ENCODE measurements at regions not wholly inside any gene's neighbourhood (a gene's known extent, or its start where the extent isn't known, plus 50 kb on each side); places are given as distances from the start of the nearest gene placed in this dataset.

DNA sequence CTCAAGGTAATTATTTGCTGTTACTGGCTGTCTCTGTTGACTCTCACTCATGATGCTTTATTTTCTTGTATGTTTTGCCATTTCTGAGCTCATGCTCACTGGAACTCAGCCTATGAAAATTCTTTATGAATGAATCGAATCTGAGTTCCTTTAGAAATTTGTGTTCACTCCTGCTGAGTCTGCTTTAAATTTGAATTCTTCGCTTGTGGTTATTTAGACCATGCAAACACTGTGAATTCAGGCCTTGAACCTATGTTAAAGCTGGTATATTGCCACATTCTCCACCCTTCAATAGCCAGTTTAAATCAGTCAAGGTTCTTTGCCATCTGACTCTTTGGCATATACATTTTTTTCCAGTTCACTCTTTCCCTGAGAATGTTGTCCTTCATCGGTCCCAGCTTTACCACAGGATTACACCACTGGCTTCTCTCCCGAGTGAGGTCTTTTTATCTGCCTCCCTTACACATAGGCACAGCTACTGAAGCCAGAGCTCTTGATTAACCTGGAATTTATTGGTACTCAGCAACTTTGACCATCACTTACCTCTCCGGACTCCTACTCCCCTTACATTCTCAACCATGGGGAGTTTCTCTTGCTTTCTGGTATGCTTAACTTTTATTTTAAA is 400.6 kb downstream of the VPS13C start:
- ATAC-seq (ENCODE audit: insufficient read depth, low read depth) (no peak), DNase-seq (no peak)
- H3K4me1 ChIP-seq (ENCODE audit: insufficient read depth, low read length) = no peaks in the 10 kb centered on the region
- H3K27ac ChIP-seq (ENCODE audit: low read length) = no peak overlapping the region
- no peak for TF ChIP-seq EZH2 (IDR thresholded peaks at IDR 0.05; ENCODE audit: borderline replicate concordance, low read depth, low read length, severe bottlenecking)
- TF ChIP-seq, protein P1, sequence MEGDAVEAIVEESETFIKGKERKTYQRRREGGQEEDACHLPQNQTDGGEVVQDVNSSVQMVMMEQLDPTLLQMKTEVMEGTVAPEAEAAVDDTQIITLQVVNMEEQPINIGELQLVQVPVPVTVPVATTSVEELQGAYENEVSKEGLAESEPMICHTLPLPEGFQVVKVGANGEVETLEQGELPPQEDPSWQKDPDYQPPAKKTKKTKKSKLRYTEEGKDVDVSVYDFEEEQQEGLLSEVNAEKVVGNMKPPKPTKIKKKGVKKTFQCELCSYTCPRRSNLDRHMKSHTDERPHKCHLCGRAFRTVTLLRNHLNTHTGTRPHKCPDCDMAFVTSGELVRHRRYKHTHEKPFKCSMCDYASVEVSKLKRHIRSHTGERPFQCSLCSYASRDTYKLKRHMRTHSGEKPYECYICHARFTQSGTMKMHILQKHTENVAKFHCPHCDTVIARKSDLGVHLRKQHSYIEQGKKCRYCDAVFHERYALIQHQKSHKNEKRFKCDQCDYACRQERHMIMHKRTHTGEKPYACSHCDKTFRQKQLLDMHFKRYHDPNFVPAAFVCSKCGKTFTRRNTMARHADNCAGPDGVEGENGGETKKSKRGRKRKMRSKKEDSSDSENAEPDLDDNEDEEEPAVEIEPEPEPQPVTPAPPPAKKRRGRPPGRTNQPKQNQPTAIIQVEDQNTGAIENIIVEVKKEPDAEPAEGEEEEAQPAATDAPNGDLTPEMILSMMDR (IDR thresholded peaks at IDR 0.05; ENCODE audit: borderline replicate concordance, extremely low read depth, low read length, poor library complexity, severe bottlenecking) = no peak
- H3K27me3 ChIP-seq (ENCODE audit: insufficient read depth, low read length, poor library complexity) = no peaks in the 10 kb centered on the region
- no peaks in the 10 kb centered on the region for H4K20me1 ChIP-seq (ENCODE audit: insufficient read depth, low read length)
- H3K9ac ChIP-seq (ENCODE audit: low read depth, low read length) = no peak overlapping the region
- H3K36me3 ChIP-seq (ENCODE audit: insufficient read depth, low read length) = no peaks in the 10 kb centered on the region
- H2AFZ ChIP-seq (ENCODE audit: low read depth, low read length) = no peak overlapping the region
- no peaks in the 10 kb centered on the region for H3K9me3 ChIP-seq (ENCODE audit: insufficient read depth, low read length, severe bottlenecking)
- H3K79me2 ChIP-seq (ENCODE audit: insufficient read depth, low read length) = no peaks in the 10 kb centered on the region
- H3K4me3 ChIP-seq (ENCODE audit: low read depth in 1 of 2, low read length in 2 of 2) = no peak overlapping the region
- H3K4me2 ChIP-seq (ENCODE audit: insufficient read depth, low read length) = no peak overlapping the region

DNA sequence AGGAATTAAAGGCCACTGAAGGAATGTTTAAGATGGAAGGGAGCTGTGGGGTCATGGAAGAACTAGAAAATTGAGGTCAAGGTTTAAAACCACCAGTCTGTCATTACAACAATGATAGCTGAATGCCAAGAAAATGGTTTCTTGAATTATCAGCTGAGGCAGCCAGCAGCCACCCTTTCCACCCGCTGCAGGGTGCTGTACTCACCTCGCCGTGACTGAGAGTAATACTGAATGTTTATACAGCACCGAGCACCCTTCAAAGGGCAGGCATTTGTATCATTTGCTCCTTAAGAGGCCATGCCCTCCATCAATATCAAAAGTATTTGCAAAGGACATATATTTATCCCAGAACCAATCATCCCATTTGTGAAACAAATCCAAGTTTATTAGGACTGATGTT is 402.8 kb downstream of the VPS13C start:
- Histone ChIP-seq H2AFZ (ENCODE audit: low read depth, low read length) (no peak overlapping the region), H3K4me1 (ENCODE audit: insufficient read depth, low read length) (no peaks in the 10 kb centered on the region), H3K27ac (ENCODE audit: low read length) (no peak overlapping the region), H3K4me3 (ENCODE audit: low read depth in 1 of 2, low read length in 2 of 2) (no peak overlapping the region), H3K79me2 (ENCODE audit: insufficient read depth, low read length) (no peaks in the 10 kb centered on the region), H4K20me1 (ENCODE audit: insufficient read depth, low read length) (no peaks in the 10 kb centered on the region), H3K27me3 (ENCODE audit: insufficient read depth, low read length, poor library complexity) (no peaks in the 10 kb centered on the region), H3K9ac (ENCODE audit: low read depth, low read length) (no peak overlapping the region), H3K36me3 (ENCODE audit: insufficient read depth, low read length) (no peaks in the 10 kb centered on the region), H3K9me3 (ENCODE audit: insufficient read depth, low read length, severe bottlenecking) (no peaks in the 10 kb centered on the region), H3K4me2 (ENCODE audit: insufficient read depth, low read length) (no peak overlapping the region)
- TF ChIP-seq, protein P1 (IDR thresholded peaks at IDR 0.05; ENCODE audit: borderline replicate concordance, extremely low read depth, low read length, poor library complexity, severe bottlenecking) = no peak
- no peak for TF ChIP-seq EZH2 (IDR thresholded peaks at IDR 0.05; ENCODE audit: borderline replicate concordance, low read depth, low read length, severe bottlenecking)
- no peak for DNase-seq
- ATAC-seq (ENCODE audit: insufficient read depth, low read depth) = no peak

DNA sequence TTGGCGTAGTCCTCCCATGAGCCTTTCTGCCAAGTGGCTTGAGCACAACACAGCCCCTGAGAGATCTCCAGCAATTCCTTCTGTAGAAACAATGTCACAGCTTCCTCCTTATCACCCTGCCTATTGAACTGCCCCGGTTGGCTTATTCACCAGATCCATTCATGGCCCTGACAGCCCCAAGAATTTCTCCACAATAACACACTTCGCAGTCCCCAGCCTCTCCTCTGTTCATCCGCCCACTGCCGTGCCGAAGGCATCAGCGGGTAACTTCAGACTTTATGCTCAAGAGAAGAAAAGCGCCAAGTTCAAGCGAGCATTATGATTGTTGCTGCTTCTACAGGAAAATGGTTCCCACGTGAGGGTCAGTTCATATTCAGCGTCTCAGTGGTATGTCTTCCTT is 403.9 kb downstream of the VPS13C start:
- no peak overlapping the region for H3K27ac ChIP-seq (ENCODE audit: low read length)
- H2AFZ ChIP-seq (ENCODE audit: low read depth, low read length) = no peak overlapping the region
- ATAC-seq (ENCODE audit: insufficient read depth, low read depth) (no peak), DNase-seq (no peak)
- no peaks in the 10 kb centered on the region for H3K4me1 ChIP-seq (ENCODE audit: insufficient read depth, low read length)
- H3K36me3 ChIP-seq (ENCODE audit: insufficient read depth, low read length) = no peaks in the 10 kb centered on the region
- H3K79me2 ChIP-seq (ENCODE audit: insufficient read depth, low read length) = no peaks in the 10 kb centered on the region
- H3K9ac ChIP-seq (ENCODE audit: low read depth, low read length) = no peak overlapping the region
- H3K9me3 ChIP-seq (ENCODE audit: insufficient read depth, low read length, severe bottlenecking) = no peaks in the 10 kb centered on the region
- H3K4me2 ChIP-seq (ENCODE audit: insufficient read depth, low read length) = no peak overlapping the region
- no peak overlapping the region for H3K4me3 ChIP-seq (ENCODE audit: low read depth in 1 of 2, low read length in 2 of 2)
- no peaks in the 10 kb centered on the region for H3K27me3 ChIP-seq (ENCODE audit: insufficient read depth, low read length, poor library complexity)
- no peak for TF ChIP-seq EZH2 (IDR thresholded peaks at IDR 0.05; ENCODE audit: borderline replicate concordance, low read depth, low read length, severe bottlenecking)
- TF ChIP-seq, protein P1 (IDR thresholded peaks at IDR 0.05; ENCODE audit: borderline replicate concordance, extremely low read depth, low read length, poor library complexity, severe bottlenecking) = no peak
- H4K20me1 ChIP-seq (ENCODE audit: insufficient read depth, low read length) = no peaks in the 10 kb centered on the region
